Breast epithelium (tissue), 3 donors: ENCODE measurements at regions not wholly inside any gene's neighbourhood (a gene's known extent, or its start where the extent isn't known, plus 50 kb on each side); places are given as distances from the start of the nearest gene placed in this dataset.

Experiments
- CTCF ChIP-seq, 3 donors: fragments of 450-650 bp; IDR thresholded peaks; one replicate each; pipeline ENCODE4 v1.5.1; 2016 to 2017; ENCODE audit warnings: antibody characterized with exemption in 3 of 3, mild to moderate bottlenecking in 3 of 3, moderate library complexity in 3 of 3
- POLR2AphosphoS5 ChIP-seq, 3 donors: sonication (generic); formaldehyde crosslinking; IDR thresholded peaks; one replicate each; pipeline ENCODE4 v1.6.1; 2017; ENCODE audit warnings: antibody characterized with exemption in 3 of 3

DNA sequence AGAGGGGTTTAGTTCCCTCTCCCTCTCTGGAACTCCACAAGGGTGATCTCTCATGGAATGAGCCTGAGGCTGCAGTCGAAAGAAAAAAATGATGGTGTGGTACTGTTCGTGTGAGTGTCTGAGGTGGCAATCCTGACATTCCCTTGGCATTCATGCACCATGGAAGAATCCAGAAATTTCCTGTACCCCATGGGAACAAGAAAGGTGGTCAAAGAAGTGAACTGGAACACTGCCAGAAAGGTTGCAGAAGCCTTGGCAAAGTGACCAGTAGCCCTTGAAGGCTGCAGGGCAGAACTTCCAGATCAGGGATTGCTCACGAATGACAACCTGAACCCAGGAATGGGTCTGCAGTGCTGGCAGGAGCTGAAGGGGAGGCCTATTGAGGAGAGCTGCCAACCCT is 394.7 kb downstream of the CD83 start:
- TF ChIP-seq CTCF (IDR thresholded peaks at IDR 0.05) (no peak), POLR2AphosphoS5 (IDR thresholded peaks at IDR 0.05) (no peak)
